ENCODE measurements at regions not wholly inside any gene's neighbourhood (a gene's known extent, or its start where the extent isn't known, plus 50 kb on each side); places are given as distances from the start of the nearest gene placed in this dataset.
"Not testable (repeated sequence)": the region's sequence is repeated elsewhere in the genome, so short reads cannot be mapped to it uniquely, and the experiment has no call there.

- DNase-seq (ENCODE audit: low spot score): no peak
These were observed 206.2 kb upstream of the PCDH18 start for GRCh38 chr4:137738375-137738990.

- no peak for DNase-seq (ENCODE audit: low spot score)
These were observed 203.3 kb upstream of the PCDH18 start for GRCh38 chr4:137735561-137736104.

- not testable (repeated sequence) for DNase-seq (ENCODE audit: low spot score)
These were observed 201.2 kb upstream of the PCDH18 start for GRCh38 chr4:137733174-137734141.

- no peak for DNase-seq (ENCODE audit: low spot score)
These were observed 190.6 kb upstream of the PCDH18 start for GRCh38 chr4:137722910-137723309.

GRCh38 chr4:137711502-137711901 lies 179.2 kb upstream of the PCDH18 start:
- no peak for DNase-seq (ENCODE audit: low spot score)

- DNase-seq (ENCODE audit: low spot score): peak; percentile 10
These were observed 175.3 kb upstream of the PCDH18 start for GRCh38 chr4:137707626-137708025.

- DNase-seq (ENCODE audit: low spot score): no peak
These were observed 174.9 kb upstream of the PCDH18 start for GRCh38 chr4:137707102-137707620.

- peak; percentile 70 for DNase-seq (ENCODE audit: low spot score)
These were observed 173.0 kb upstream of the PCDH18 start for GRCh38 chr4:137705171-137705783.

GRCh38 chr4:137703195-137703594 lies 170.9 kb upstream of the PCDH18 start:
- no peak for DNase-seq (ENCODE audit: low spot score)

- no peak for DNase-seq (ENCODE audit: low spot score)
These were observed 170.2 kb upstream of the PCDH18 start for GRCh38 chr4:137702512-137702911.

GRCh38 chr4:137701401-137701800 lies 169.1 kb upstream of the PCDH18 start:
- no peak for DNase-seq (ENCODE audit: low spot score)

- no peak for DNase-seq (ENCODE audit: low spot score)
These were observed 168.5 kb upstream of the PCDH18 start for GRCh38 chr4:137700751-137701150.

GRCh38 chr4:137700072-137700471 lies 167.8 kb upstream of the PCDH18 start:
- no peak for DNase-seq (ENCODE audit: low spot score)

- DNase-seq (ENCODE audit: low spot score): no peak
These were observed 161.8 kb upstream of the PCDH18 start for GRCh38 chr4:137694138-137694537.

- DNase-seq (ENCODE audit: low spot score): no peak
These were observed 161.3 kb upstream of the PCDH18 start for GRCh38 chr4:137693641-137694040.

GRCh38 chr4:137692205-137692604 lies 159.9 kb upstream of the PCDH18 start:
- no peak for DNase-seq (ENCODE audit: low spot score)

GRCh38 chr4:137688651-137689050 lies 156.4 kb upstream of the PCDH18 start:
- no peak for DNase-seq (ENCODE audit: low spot score)

GRCh38 chr4:137685357-137685756 lies 153.1 kb upstream of the PCDH18 start:
- DNase-seq (ENCODE audit: low spot score): peak; percentile 20

GRCh38 chr4:137681081-137681480 lies 148.8 kb upstream of the PCDH18 start:
- DNase-seq (ENCODE audit: low spot score): no peak

- DNase-seq (ENCODE audit: low spot score): peak; percentile 13
These were observed 146.5 kb upstream of the PCDH18 start for GRCh38 chr4:137678796-137679195.

- peak; percentile 27 for DNase-seq (ENCODE audit: low spot score)
These were observed 145.6 kb upstream of the PCDH18 start for GRCh38 chr4:137677863-137678262.

GRCh38 chr4:137676357-137676998 lies 144.2 kb upstream of the PCDH18 start:
- no peak for DNase-seq (ENCODE audit: low spot score)
